GM12878 (cell line): ENCODE measurements at regions not wholly inside any gene's neighbourhood (a gene's known extent, or its start where the extent isn't known, plus 50 kb on each side); places are given as distances from the start of the nearest gene placed in this dataset.

Experiments
- ATAC-seq: fragments of 200-7000 bp; cut with Tn5 transposase; 3 replicates; pipeline ENCODE4 v1.9.1; 2020; ENCODE audit warnings: mild to moderate bottlenecking, moderate library complexity
- BruUV-seq: library from RNA; stranded (reverse); fragments of 400-500 nt; replicated peaks from 2 replicates; lab custom pipeline; 2021; lab: Mats Ljungman, UMichigan
- CTCF ChIA-PET: fragments of 300-600 bp; sonication (Branson Sonifier 250); formaldehyde crosslinking; extraction: SDS; loops from one replicate; lab custom pipeline; 2021; ENCODE audit warnings: inconsistent platforms; lab: Yijun Ruan, JAX
- POLR2A ChIA-PET: fragments of 350-600 bp; formaldehyde crosslinking; extraction: SDS; loops from one replicate; lab custom pipeline; 2021; ENCODE audit warnings: inconsistent platforms; lab: Charles Lee
- RAD21 ChIA-PET: fragments of 300-600 bp; sonication (Branson Sonifier 250); formaldehyde crosslinking; loops from one replicate; lab custom pipeline; 2023; ENCODE audit warnings: antibody characterized with exemption; ENCODE audit not compliant: unreplicated experiment; lab: Charles Lee
- SMC1A ChIA-PET: fragments of 300-600 bp; sonication (Branson Sonifier 250); formaldehyde crosslinking; loops from one replicate; lab custom pipeline; 2023; ENCODE audit not compliant: unreplicated experiment, uncharacterized antibody; lab: Charles Lee
- DNase-seq: peaks from one replicate; pipeline ENCODE4 v3.0.0-alpha.2; 2011; ENCODE audit warnings: low read depth, low spot score
- FAIRE-seq: peaks from 3 replicates; lab custom pipeline; 2011; peaks lifted over from hg19 to GRCh38; lab: Jason Lieb, UNC
- H2AFZ ChIP-seq: 2 replicates; pipeline ENCODE4 v1.6.0; 2011; ENCODE audit warnings: low read depth, low read length, control low read depth; ENCODE audit not compliant: control insufficient read depth
- H3K27ac ChIP-seq: 2 replicates; pipeline ENCODE4 v1.5.1; 2011; ENCODE audit warnings: control low read depth; ENCODE audit not compliant: control insufficient read depth, insufficient read depth
- H3K27me3 ChIP-seq, 2 experiments: replicated peaks in 1 of 2; 2 replicates each; pipeline versions ENCODE4 v1.6.0 to v1.6.1; 2011; ENCODE audit warnings: low read length in 1 of 2; ENCODE audit not compliant: control insufficient read depth in 2 of 2, insufficient read depth in 2 of 2
- H3K36me3 ChIP-seq, 2 experiments: 2 replicates each; pipeline ENCODE4 v1.5.1; 2011; ENCODE audit warnings: low read length in 1 of 2; ENCODE audit not compliant: control insufficient read depth in 2 of 2, insufficient read depth in 2 of 2
- H3K4me1 ChIP-seq: 2 replicates; pipeline ENCODE4 v1.6.1; 2011; ENCODE audit warnings: mild to moderate bottlenecking, low read length, moderate library complexity, mixed read lengths; ENCODE audit not compliant: control insufficient read depth, insufficient read depth
- H3K4me2 ChIP-seq: 2 replicates; pipeline ENCODE4 v1.6.0; 2011; ENCODE audit warnings: control low read depth; ENCODE audit not compliant: control insufficient read depth, insufficient read depth
- H3K4me3 ChIP-seq: fragments of 200-600 bp; sonication (generic); 2 replicates; pipeline ENCODE4 v1.5.1; 2016
- H3K79me2 ChIP-seq: 2 replicates; pipeline ENCODE4 v1.6.0; 2011; ENCODE audit warnings: low read length; ENCODE audit not compliant: control insufficient read depth, insufficient read depth
- H3K9ac ChIP-seq: 2 replicates; pipeline ENCODE4 v1.8.0; 2011; ENCODE audit warnings: low read length, control low read depth, mixed read lengths; ENCODE audit not compliant: control insufficient read depth, insufficient read depth
- H3K9me3 ChIP-seq: replicated peaks from 3 replicates; pipeline ENCODE4 v1.5.1; 2011; ENCODE audit warnings: mild to moderate bottlenecking, low read length; ENCODE audit not compliant: control insufficient read depth, insufficient read depth
- H4K20me1 ChIP-seq: 2 replicates; pipeline ENCODE4 v1.6.0; 2011; ENCODE audit not compliant: control insufficient read depth, insufficient read depth
- BACH1 ChIP-seq: fragments of 450-650 bp; IDR thresholded peaks from 2 replicates; pipeline ENCODE4 v1.6.1; 2017; ENCODE audit warnings: mild to moderate bottlenecking, borderline replicate concordance
- BHLHE40 ChIP-seq, 2 experiments: fragments of 450-650 bp in 1 of 2; IDR thresholded peaks; 2 replicates each; pipeline ENCODE4 v1.6.1; 2011 to 2017; ENCODE audit warnings: low read depth in 2 of 2, borderline replicate concordance in 1 of 2, improper control_type of control experiment in 1 of 2, low read length in 1 of 2, mild to moderate bottlenecking in 1 of 2
- EZH2 ChIP-seq: IDR thresholded peaks from 2 replicates; pipeline ENCODE4 v1.6.1; 2012; ENCODE audit warnings: low read depth, mild to moderate bottlenecking, control low read depth, inconsistent platforms, low read length, borderline replicate concordance; ENCODE audit not compliant: control insufficient read depth
- HCFC1 ChIP-seq: fragments of 150-350 bp; IDR thresholded peaks from 2 replicates; pipeline ENCODE4 v1.6.1; 2014; ENCODE audit warnings: low read length
- IRF5 ChIP-seq: fragments of 450-650 bp; IDR thresholded peaks from 2 replicates; pipeline ENCODE4 v1.6.1; 2017; ENCODE audit warnings: borderline replicate concordance
- KLF5 ChIP-seq: fragments of 450-650 bp; IDR thresholded peaks from 2 replicates; pipeline ENCODE4 v1.6.1; 2014; ENCODE audit warnings: mild to moderate bottlenecking; ENCODE audit not compliant: partially characterized antibody
- MEF2B ChIP-seq: fragments of 450-650 bp; IDR thresholded peaks from 2 replicates; pipeline ENCODE4 v1.6.1; 2018; ENCODE audit warnings: mild to moderate bottlenecking, moderate library complexity; ENCODE audit not compliant: partially characterized antibody, poor library complexity, severe bottlenecking
- NRF1 ChIP-seq: conservative IDR thresholded peaks from 2 replicates; pipeline ENCODE4 v1.6.1; 2011; ENCODE audit warnings: mild to moderate bottlenecking, low read depth, low read length, improper control_type of control experiment
- RB1 ChIP-seq: fragments of 450-650 bp; formaldehyde crosslinking; IDR thresholded peaks from 2 replicates; pipeline ENCODE4 v1.6.1; 2017; ENCODE audit warnings: mild to moderate bottlenecking, borderline replicate concordance
- ZNF274 ChIP-seq: IDR thresholded peaks from one replicate; pipeline ENCODE4 v1.8.0; 2011; ENCODE audit not compliant: insufficient read length, insufficient read depth
- ZNF622 ChIP-seq: fragments of 450-650 bp; IDR thresholded peaks from 2 replicates; pipeline ENCODE4 v1.6.1; 2017; ENCODE audit warnings: mild to moderate bottlenecking, inconsistent platforms
- WGBS: methylation state at CpG from one replicate; pipeline ENCODE4 v1.1.6; 2016; ENCODE audit warnings: low lambda C conversion rate; ENCODE audit not compliant: insufficient replicate concordance, insufficient coverage; ENCODE audit errors: missing lambda C conversion rate; 5-methylcytosine and 5-hydroxymethylcytosine counted together
- in situ Hi-C: fragments of 300-500 bp; cut with MboI; formaldehyde crosslinking; loops from 9 replicates; pipeline ENCODE4 v1.14.3; 2018; ENCODE audit warnings: mixed read lengths
- intact Hi-C: fragments of 100-400 bp; cut with micrococcal nuclease; formaldehyde crosslinking; loops from one replicate; pipeline ENCODE4 v1.14.2; 2022; ENCODE audit not compliant: unreplicated experiment

- Histone ChIP-seq H3K4me1 (no peaks in the 10 kb centered on the region; the same call in 1 of the 2 replicates), H3K9ac (no peak overlapping the region), H2AFZ (no peak overlapping the region), H3K36me3 (no peaks in the 10 kb centered on the region), H3K27ac (no peak overlapping the region), H3K27me3 (no peaks in the 10 kb centered on the region; a peak in 1 of 4 replicates), H3K4me2 (no peak overlapping the region), H3K79me2 (no peaks in the 10 kb centered on the region), H3K9me3 (no peaks in the 10 kb centered on the region)
- ATAC-seq (no peak), FAIRE-seq (no peak)
- ChIA-PET RAD21 (no interaction called here), CTCF (interaction anchor here (0.7 kb wide), 1 partner anchor 88 kb away, joined by 3 read pairs; no protein-coding TSS in a partner anchor), SMC1A (interaction anchor here (1.2 to 1.5 kb wide), 2 partner anchors 31 to 183 kb away, joined by 4 to 5 read pairs; no protein-coding TSS in a partner anchor)
- in situ Hi-C loops = no loop called here
- TF ChIP-seq ZNF622 = no peak
- TF ChIP-seq ZNF274 = no peak
- no peak for TF ChIP-seq EZH2
- no peak for TF ChIP-seq NRF1
- no peak for TF ChIP-seq KLF5
- no peak for TF ChIP-seq BHLHE40 (IDR thresholded peaks at IDR 0.05; ENCODE audit: borderline replicate concordance in 1 of 2, low read depth in 2 of 2, low read length in 1 of 2)
- no peak for TF ChIP-seq HCFC1
- no peak for TF ChIP-seq RB1
- no peak for TF ChIP-seq BACH1
- TF ChIP-seq MEF2B = no peak
- TF ChIP-seq IRF5 = no peak
- TF ChIP-seq, all 136 proteins: peak for 0
- Histone ChIP-seq H3K4me3 (no peak overlapping the region), H4K20me1 (no peaks in the 10 kb centered on the region)
- no peak for DNase-seq
- WGBS = 40% methylated on average over 19 of the region's 20 CpGs
- POLR2A ChIA-PET = no interaction called here
- BruUV-seq = no TSS peak
- intact Hi-C loops = no loop called here
Observed at GRCh38 chr1:8197493-8198282, 120.2 kb upstream of the SLC45A1 start.
